ENCODE measurements at regions not wholly inside any gene's neighbourhood (a gene's known extent, or its start where the extent isn't known, plus 50 kb on each side); places are given as distances from the start of the nearest gene placed in this dataset.

DNA sequence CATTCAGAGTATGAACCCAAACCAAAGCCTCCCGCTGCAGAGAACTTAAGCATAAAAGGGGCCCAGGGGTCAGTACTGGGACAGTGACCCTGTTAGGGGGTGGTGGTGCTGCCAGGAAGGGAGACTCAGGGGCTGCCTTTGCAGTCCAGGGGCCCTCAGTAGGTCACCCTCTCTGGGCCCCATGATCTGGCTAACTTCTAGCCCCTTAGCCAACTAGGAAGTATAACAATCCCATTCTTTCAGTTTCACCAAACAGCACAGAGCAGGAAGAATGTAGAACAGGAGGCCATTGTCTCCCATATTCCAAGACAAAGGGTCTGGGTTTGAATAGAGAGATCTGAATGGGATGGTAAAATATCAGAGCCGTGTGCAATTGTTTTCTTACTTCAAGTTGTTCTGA is 378.6 kb upstream of the C16orf82 start:
- ChIA-PET POLR2A (interaction anchor here (0.6 to 0.7 kb wide), 3 partner anchors 11 to 624 kb away, joined by 3 to 4 read pairs (median 3); no protein-coding TSS in a partner anchor), CTCF (ENCODE audit: unreplicated experiment) (no interaction called here)
- BruUV-seq (replicated peaks): no TSS peak
- TF ChIP-seq EZH2phosphoT487 (IDR thresholded peaks at IDR 0.05; ENCODE audit: borderline replicate concordance, low read depth, low read length): no peak
- TF ChIP-seq CTCF (conservative IDR thresholded peaks at IDR 0.05; ENCODE audit: low read length): no peak
- Histone ChIP-seq H3K4me1 (ENCODE audit: insufficient read depth, low read length, poor library complexity, severe bottlenecking) (peaks cover 14% of the 10 kb centered on the region), H3K9me2 (ENCODE audit: insufficient read depth, low read length) (no peaks in the 10 kb centered on the region), H3K27ac (ENCODE audit: low read depth, low read length, poor library complexity, severe bottlenecking) (no peak overlapping the region), H3K36me3 (ENCODE audit: insufficient read depth, low read length) (no peaks in the 10 kb centered on the region), H3K9me3 (ENCODE audit: low read length) (peaks cover 4% of the 10 kb centered on the region; the same call in 1 of the 2 replicates), H3K4me3 (ENCODE audit: low read depth, low read length, poor library complexity, severe bottlenecking) (no peak overlapping the region), H3K4me2 (ENCODE audit: low read length) (no peak overlapping the region), H2AFZ (ENCODE audit: low read length) (peak overlapping the region; percentile 66; the same call in 1 of the 2 replicates), H4K20me1 (ENCODE audit: insufficient read depth, low read length) (no peaks in the 10 kb centered on the region), H3K79me2 (ENCODE audit: insufficient read depth, low read depth, low read length) (no peaks in the 10 kb centered on the region)
- DNase-seq (ENCODE audit: low spot score): no peak
- intact Hi-C loops (cut with micrococcal nuclease; ENCODE audit: unreplicated experiment): no loop called here

GRCh38 chr16:26688699-26689098 is 378.0 kb upstream of the C16orf82 start:
- POLR2A ChIA-PET: interaction anchor here (0.6 to 0.8 kb wide), 3 partner anchors 10 to 17 kb away, joined by 3 to 5 read pairs (median 3); no protein-coding TSS in a partner anchor
- no peaks in the 10 kb centered on the region for H3K9me2 ChIP-seq (ENCODE audit: insufficient read depth, low read length)
- no TSS peak for BruUV-seq (replicated peaks)
- no peak for DNase-seq (ENCODE audit: low spot score)
- no peak overlapping the region for H3K4me3 ChIP-seq (ENCODE audit: low read depth, low read length, poor library complexity, severe bottlenecking)
- no peak for TF ChIP-seq EZH2phosphoT487 (IDR thresholded peaks at IDR 0.05; ENCODE audit: borderline replicate concordance, low read depth, low read length)
- TF ChIP-seq CTCF (conservative IDR thresholded peaks at IDR 0.05; ENCODE audit: low read length): no peak
- H4K20me1 ChIP-seq (ENCODE audit: insufficient read depth, low read length): no peaks in the 10 kb centered on the region
- H2AFZ ChIP-seq (ENCODE audit: low read length): peak overlapping the region; percentile 66; the same call in 1 of the 2 replicates
- CTCF ChIA-PET (ENCODE audit: unreplicated experiment): no interaction called here
- H3K4me1 ChIP-seq (ENCODE audit: insufficient read depth, low read length, poor library complexity, severe bottlenecking): peaks cover 14% of the 10 kb centered on the region
- H3K4me2 ChIP-seq (ENCODE audit: low read length): no peak overlapping the region
- intact Hi-C loops (cut with micrococcal nuclease; ENCODE audit: unreplicated experiment): no loop called here
- H3K9me3 ChIP-seq (ENCODE audit: low read length): peaks cover 4% of the 10 kb centered on the region; the same call in 1 of the 2 replicates
- H3K27ac ChIP-seq (ENCODE audit: low read depth, low read length, poor library complexity, severe bottlenecking): no peak overlapping the region
- H3K36me3 ChIP-seq (ENCODE audit: insufficient read depth, low read length): no peaks in the 10 kb centered on the region
- no peaks in the 10 kb centered on the region for H3K79me2 ChIP-seq (ENCODE audit: insufficient read depth, low read depth, low read length)

DNA sequence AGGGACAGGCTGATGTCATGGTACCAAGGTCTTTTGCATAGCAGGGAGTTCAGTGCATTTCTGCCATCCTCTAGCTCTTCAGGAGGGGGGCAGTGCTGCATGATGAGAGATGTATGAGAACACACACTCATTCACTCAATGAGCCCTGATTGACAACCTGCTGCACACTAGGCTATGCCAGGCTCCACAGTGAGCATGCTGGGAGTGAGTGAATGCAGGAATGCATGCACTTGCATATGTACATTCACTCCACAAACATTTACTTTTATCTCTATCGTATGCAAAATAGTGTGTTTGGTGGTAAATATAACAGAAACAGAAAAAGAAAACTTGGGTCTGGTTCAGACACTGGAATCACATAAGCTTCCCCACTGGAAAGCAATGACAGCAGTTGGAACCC is 374.1 kb upstream of the C16orf82 start:
- H3K27ac ChIP-seq (ENCODE audit: low read depth, low read length, poor library complexity, severe bottlenecking): no peak overlapping the region
- H3K36me3 ChIP-seq (ENCODE audit: insufficient read depth, low read length): no peaks in the 10 kb centered on the region
- BruUV-seq (replicated peaks): no TSS peak
- ChIA-PET CTCF (ENCODE audit: unreplicated experiment) (no interaction called here), POLR2A (no interaction called here)
- H3K79me2 ChIP-seq (ENCODE audit: insufficient read depth, low read depth, low read length): no peaks in the 10 kb centered on the region
- H3K4me2 ChIP-seq (ENCODE audit: low read length): no peak overlapping the region
- TF ChIP-seq CTCF (conservative IDR thresholded peaks at IDR 0.05; ENCODE audit: low read length) (no peak), EZH2phosphoT487 (IDR thresholded peaks at IDR 0.05; ENCODE audit: borderline replicate concordance, low read depth, low read length) (no peak)
- H3K4me1 ChIP-seq (ENCODE audit: insufficient read depth, low read length, poor library complexity, severe bottlenecking): peaks cover 7% of the 10 kb centered on the region
- intact Hi-C loops (cut with micrococcal nuclease; ENCODE audit: unreplicated experiment): no loop called here
- DNase-seq (ENCODE audit: low spot score): no peak
- H3K4me3 ChIP-seq (ENCODE audit: low read depth, low read length, poor library complexity, severe bottlenecking): no peak overlapping the region
- H3K9me2 ChIP-seq (ENCODE audit: insufficient read depth, low read length): no peaks in the 10 kb centered on the region
- no peaks in the 10 kb centered on the region for H3K9me3 ChIP-seq (ENCODE audit: low read length)
- no peaks in the 10 kb centered on the region for H4K20me1 ChIP-seq (ENCODE audit: insufficient read depth, low read length)
- H2AFZ ChIP-seq (ENCODE audit: low read length): no peak overlapping the region
